ENCODE measurements at regions not wholly inside any gene's neighbourhood (a gene's known extent, or its start where the extent isn't known, plus 50 kb on each side); places are given as distances from the start of the nearest gene placed in this dataset.

- TF ChIP-seq REST (IDR thresholded peaks at IDR 0.05; ENCODE audit: unreplicated experiment) = no peak
These were observed 84.3 kb downstream of the PCDH1 start (continued) for GRCh38 chr5:141793881-141794280.

GRCh38 chr5:141793403-141793802, 84.8 kb downstream of the PCDH1 start:
- Histone ChIP-seq H3F3A (replicated peaks; ENCODE audit: low read depth) (no peaks in the 10 kb centered on the region), H2AFZ (no peak overlapping the region), H3K4me1 (ENCODE audit: insufficient read depth) (peaks cover 16% of the 10 kb centered on the region), H3K4me3 (no peak overlapping the region), H3K79me2 (replicated peaks; ENCODE audit: insufficient read depth) (no peaks in the 10 kb centered on the region), H4K20me1 (replicated peaks; ENCODE audit: insufficient read depth) (no peaks in the 10 kb centered on the region), H3K9me2 (ENCODE audit: insufficient read depth) (no peaks in the 10 kb centered on the region), H3K36me3 (ENCODE audit: insufficient read depth) (no peaks in the 10 kb centered on the region), H3K4me2 (no peak overlapping the region), H3K27ac (ENCODE audit: low read depth) (no peak overlapping the region), H3K27me3 (ENCODE audit: insufficient read depth) (no peaks in the 10 kb centered on the region)
- Mint-ChIP-seq H3K9me3 (no peaks in the 10 kb centered on the region), H3K36me3 (ENCODE audit: low read depth) (no peaks in the 10 kb centered on the region; the same call in 2 of the 3 replicates), H3K27ac (no peak overlapping the region), H3K4me1 (peaks cover 45% of the 10 kb centered on the region), H3K27me3 (ENCODE audit: insufficient read depth, low read depth, poor library complexity) (peaks cover 27% of the 10 kb centered on the region), H3K4me3 (no peak overlapping the region)
- no peak for ATAC-seq
- no peak for DNase-seq (ENCODE audit: low spot score)
- no peak for TF ChIP-seq POLR2AphosphoS5 (IDR thresholded peaks at IDR 0.05; ENCODE audit: low read depth)
- no peak for TF ChIP-seq EZH2phosphoT487 (IDR thresholded peaks at IDR 0.05; ENCODE audit: unreplicated experiment)
- TF ChIP-seq ZNF114 (CRISPR knock-in tag; IDR thresholded peaks at IDR 0.05) = no peak
- TF ChIP-seq, protein P1, sequence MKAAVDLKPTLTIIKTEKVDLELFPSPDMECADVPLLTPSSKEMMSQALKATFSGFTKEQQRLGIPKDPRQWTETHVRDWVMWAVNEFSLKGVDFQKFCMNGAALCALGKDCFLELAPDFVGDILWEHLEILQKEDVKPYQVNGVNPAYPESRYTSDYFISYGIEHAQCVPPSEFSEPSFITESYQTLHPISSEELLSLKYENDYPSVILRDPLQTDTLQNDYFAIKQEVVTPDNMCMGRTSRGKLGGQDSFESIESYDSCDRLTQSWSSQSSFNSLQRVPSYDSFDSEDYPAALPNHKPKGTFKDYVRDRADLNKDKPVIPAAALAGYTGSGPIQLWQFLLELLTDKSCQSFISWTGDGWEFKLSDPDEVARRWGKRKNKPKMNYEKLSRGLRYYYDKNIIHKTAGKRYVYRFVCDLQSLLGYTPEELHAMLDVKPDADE (IDR thresholded peaks at IDR 0.05) = no peak
- TF ChIP-seq CREB1 (CRISPR knock-in tag; IDR thresholded peaks at IDR 0.05; ENCODE audit: low read depth) = no peak
- TF ChIP-seq, protein P2, sequence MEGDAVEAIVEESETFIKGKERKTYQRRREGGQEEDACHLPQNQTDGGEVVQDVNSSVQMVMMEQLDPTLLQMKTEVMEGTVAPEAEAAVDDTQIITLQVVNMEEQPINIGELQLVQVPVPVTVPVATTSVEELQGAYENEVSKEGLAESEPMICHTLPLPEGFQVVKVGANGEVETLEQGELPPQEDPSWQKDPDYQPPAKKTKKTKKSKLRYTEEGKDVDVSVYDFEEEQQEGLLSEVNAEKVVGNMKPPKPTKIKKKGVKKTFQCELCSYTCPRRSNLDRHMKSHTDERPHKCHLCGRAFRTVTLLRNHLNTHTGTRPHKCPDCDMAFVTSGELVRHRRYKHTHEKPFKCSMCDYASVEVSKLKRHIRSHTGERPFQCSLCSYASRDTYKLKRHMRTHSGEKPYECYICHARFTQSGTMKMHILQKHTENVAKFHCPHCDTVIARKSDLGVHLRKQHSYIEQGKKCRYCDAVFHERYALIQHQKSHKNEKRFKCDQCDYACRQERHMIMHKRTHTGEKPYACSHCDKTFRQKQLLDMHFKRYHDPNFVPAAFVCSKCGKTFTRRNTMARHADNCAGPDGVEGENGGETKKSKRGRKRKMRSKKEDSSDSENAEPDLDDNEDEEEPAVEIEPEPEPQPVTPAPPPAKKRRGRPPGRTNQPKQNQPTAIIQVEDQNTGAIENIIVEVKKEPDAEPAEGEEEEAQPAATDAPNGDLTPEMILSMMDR (conservative IDR thresholded peaks at IDR 0.05; ENCODE audit: low read depth in 2 of 2) = no peak

DNA sequence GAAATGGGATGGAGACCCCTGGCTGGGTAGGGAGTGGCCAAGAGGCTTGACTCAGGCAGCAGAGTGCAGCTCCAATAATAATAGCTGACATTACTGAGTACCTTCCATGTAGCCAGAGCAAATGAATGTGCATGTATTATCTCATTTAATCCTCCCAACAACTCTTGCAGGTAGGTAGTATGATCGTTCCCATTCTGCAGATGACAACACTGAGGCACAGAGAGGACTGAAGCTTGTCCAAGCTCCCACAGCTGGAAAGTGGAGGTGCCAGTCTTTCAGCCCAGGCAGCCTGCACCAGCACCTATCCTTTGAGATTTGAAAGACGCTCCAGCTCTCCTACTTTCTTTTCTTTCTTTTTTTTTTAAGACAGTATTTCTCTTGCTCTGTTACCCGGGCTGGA, 87.6 kb downstream of the PCDH1 start:
- Histone ChIP-seq H3K4me2 (no peak overlapping the region), H3K36me3 (ENCODE audit: insufficient read depth) (no peaks in the 10 kb centered on the region), H3K9me2 (ENCODE audit: insufficient read depth) (no peaks in the 10 kb centered on the region), H3K79me2 (replicated peaks; ENCODE audit: insufficient read depth) (no peaks in the 10 kb centered on the region), H4K20me1 (replicated peaks; ENCODE audit: insufficient read depth) (no peaks in the 10 kb centered on the region), H3K27me3 (ENCODE audit: insufficient read depth) (no peaks in the 10 kb centered on the region), H3K4me3 (no peak overlapping the region), H3K27ac (ENCODE audit: low read depth) (no peak overlapping the region), H3F3A (replicated peaks; ENCODE audit: low read depth) (no peaks in the 10 kb centered on the region), H3K4me1 (ENCODE audit: insufficient read depth) (peaks cover 16% of the 10 kb centered on the region), H2AFZ (no peak overlapping the region)
- no peak for DNase-seq (ENCODE audit: low spot score)
- Mint-ChIP-seq H3K4me1 (peaks cover 57% of the 10 kb centered on the region), H3K27ac (no peak overlapping the region), H3K9me3 (no peaks in the 10 kb centered on the region), H3K27me3 (ENCODE audit: insufficient read depth, low read depth, poor library complexity) (peaks cover 23% of the 10 kb centered on the region), H3K4me3 (no peak overlapping the region), H3K36me3 (ENCODE audit: low read depth) (no peaks in the 10 kb centered on the region; the same call in 2 of the 3 replicates)
- no peak for ATAC-seq
- TF ChIP-seq ZNF331 (CRISPR knock-in tag; IDR thresholded peaks at IDR 0.05; ENCODE audit: low read depth) = no peak
- no peak for TF ChIP-seq POLR2AphosphoS5 (IDR thresholded peaks at IDR 0.05; ENCODE audit: low read depth)
- TF ChIP-seq, protein P1 (IDR thresholded peaks at IDR 0.05) = no peak
- TF ChIP-seq, protein P2 (conservative IDR thresholded peaks at IDR 0.05; ENCODE audit: low read depth in 2 of 2) = no peak
- TF ChIP-seq EZH2 (IDR thresholded peaks at IDR 0.05; ENCODE audit: low read depth, unreplicated experiment) = no peak

All from GM23338 (cell line).